HUDEP-2 (cell line): ENCODE measurements at regions not wholly inside any gene's neighbourhood (a gene's known extent, or its start where the extent isn't known, plus 50 kb on each side); places are given as distances from the start of the nearest gene placed in this dataset.
A peak's percentile ranks its signal among the peaks of the same experiment; 100 is the strongest.
"Not testable (repeated sequence)": the region's sequence is repeated elsewhere in the genome, so short reads cannot be mapped to it uniquely, and the experiment has no call there.

Experiments used
- DNase-seq, 76 experiments: peaks; one replicate each; lab custom pipeline; 2025; ENCODE audit not compliant: unreplicated experiment in 76 of 76; lab: John Stamatoyannopoulos, UW

DNA sequence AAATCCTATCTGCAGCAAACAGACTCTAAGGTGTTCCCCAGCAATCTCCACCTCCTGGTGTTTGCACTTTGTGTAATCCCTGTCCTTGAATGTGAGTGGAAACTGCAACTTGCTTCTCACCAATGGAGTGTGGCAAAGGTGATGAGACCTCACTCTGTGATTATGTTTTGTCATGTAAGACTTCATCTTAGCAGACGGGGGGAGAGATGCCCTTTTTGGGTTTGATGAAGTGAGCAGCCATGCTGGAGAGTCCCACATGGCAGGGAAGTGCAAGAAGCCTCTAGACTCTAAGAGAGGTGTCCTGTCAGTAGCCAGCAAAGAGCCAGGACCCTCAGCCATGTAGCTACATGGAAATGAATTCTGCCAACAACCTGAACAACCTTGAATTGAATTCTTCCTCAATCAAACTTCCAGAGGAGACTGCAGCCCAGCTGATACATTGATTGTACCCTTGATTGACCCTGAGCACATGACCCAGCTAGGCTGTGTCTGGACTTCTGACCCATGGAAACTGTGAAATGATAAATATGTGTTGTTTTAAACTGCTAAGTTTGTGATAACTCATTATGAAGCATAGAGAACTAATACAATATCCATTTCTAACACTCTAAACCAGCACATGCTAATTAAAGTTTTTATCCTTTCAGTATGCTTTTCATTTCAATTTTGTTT is 71.4 kb upstream of the RASGRF1 start:
- no peak for DNase-seq

DNA sequence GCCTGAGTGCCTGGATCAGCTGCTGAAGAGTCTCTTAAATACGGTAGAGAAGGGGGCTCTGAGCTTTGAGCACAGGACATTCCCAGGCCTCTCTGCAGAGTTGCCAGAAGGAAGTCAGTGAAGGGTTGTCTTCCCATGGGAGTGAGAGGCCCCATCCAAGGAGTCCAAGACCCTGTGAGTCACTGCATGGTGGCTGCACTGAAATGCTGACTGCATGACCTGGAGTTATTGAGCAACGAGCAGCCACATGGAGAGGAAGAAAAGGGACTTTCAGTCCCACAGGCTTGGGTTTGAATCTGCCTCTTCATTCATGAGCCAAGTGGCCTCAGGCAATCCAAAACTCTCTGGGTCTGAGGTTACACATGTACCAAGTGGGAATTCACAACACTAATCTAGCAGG is 69.6 kb upstream of the RASGRF1 start:
- no peak for DNase-seq

DNA sequence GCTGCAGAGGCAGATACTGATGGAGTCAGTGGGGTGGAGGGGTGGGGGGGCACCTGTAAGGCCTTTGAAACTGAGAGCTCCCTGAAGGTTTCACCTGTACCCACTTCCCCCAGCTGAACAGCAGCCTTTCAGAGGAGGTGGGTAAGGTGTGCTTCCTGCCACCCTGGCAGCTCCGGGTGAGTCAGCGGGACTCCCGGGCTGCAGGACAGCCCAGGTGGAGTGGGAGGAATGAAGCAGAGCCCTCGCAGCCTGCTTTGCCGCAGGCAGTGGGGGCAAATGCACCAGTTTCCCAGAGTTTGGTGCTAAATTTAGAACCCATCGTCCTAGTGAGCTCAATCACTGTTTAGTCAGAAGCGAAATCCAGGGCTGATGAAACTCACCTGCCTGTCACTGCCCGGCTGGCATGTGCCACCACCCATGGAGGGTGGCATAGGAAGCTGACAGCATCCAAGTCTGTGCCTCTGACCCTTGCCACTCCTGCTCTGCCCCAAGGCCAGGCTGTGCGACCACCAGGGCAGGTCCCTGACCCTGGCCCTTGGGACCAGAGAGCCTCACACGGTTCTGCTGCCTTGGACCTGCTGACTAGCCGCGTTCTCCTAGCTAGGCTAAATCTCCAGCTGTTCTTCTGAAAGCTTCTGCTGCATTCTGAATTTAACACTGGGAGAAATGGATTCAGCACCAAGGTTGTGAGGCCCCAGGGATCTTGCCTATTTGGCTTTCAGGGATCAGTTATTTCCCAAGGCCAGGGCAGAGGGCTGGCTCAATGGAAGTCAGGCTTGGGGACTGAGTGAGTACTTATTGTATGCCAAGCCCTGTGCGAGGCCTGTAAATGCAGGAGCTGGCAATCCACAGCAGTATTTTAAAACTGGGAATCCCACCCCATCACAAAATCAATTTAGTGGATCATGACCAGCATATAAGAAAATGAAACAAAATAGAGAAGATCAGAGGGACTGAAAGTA is 67.3 kb upstream of the RASGRF1 start:
- no peak for DNase-seq

DNA sequence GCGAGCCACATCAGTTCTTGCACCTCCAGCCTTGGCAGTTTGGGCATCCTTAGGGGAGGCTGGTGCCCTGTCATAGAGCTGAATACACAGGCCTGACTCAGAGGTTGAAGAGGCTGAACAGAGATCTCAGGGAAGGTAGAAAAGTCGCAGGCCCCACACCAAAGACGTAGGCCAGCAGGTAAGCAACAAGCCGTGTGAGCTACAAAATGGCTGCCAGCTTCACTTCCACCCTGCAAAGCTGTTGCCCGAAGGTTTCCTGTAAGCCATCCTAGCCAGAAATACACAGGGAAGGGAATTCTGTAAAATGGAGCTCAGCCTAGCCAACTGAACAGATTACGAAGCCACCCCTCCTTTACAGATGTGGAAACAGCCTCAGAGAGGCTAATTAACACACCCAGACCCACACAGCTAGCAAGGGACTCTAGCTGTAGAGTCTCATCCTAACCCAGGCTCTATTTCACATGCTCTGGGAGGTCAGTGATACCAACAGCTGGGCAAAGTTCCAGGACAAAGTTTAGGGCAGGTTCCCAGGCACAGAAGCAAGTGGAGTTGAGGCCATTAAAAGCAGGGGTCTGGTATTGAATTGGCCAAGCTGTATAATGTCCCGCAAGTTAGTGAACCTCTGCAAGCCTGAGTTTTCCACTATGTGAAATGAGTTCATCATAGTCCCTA is 66.3 kb upstream of the RASGRF1 start:
- peak in 1 of 76 experiments; percentile 14 for DNase-seq

DNA sequence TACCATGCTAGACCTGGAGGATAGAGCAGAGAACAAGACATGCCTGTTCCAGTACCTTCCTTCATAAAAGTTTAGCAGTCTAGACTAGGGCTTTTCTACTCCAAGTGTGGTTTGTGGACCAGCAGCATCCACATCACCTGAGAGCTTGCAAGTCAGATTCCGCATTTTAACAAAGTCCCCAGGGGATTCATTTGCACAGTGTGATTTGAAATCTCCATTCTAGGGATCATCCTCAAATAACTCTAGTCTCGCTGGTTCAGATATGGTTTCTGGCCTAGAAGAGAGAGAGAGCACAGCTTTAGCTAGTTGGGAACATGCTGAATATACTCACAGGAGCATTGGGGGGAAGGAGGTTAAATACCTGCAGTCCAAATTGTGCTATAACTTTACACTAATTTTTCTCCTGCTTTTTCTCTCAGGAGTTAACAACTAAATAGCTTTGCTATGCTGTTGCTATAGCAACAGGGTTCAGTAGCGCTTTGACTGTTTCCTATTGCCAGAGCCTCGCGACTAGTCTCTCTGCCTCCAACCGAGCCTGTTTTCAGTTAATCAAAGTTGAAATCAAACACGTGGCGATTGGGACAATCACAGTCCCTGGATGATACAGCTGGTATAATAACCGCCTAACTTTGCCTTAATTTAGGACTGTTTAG is 64.0 kb upstream of the RASGRF1 start:
- no peak for DNase-seq

DNA sequence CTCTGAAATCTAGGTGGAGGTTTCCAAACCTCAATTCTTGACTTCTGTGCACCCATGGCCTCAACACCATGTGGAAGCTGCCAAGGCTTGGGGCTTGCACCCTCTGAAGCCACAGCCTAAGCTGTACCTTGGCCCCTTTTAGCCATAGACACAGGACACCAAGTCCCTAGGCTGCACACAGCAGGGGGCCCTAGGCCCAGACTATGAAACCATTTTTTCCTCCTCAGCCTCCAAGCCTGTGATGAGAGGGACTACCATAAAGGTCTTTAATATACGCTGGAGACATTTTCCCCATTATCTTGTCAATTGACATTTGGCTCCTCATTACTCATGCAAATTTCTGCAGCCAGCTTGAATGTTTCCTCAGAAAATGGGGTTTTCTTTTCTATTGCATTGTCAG is 53.7 kb upstream of the RASGRF1 start:
- DNase-seq: not testable (repeated sequence)

DNA sequence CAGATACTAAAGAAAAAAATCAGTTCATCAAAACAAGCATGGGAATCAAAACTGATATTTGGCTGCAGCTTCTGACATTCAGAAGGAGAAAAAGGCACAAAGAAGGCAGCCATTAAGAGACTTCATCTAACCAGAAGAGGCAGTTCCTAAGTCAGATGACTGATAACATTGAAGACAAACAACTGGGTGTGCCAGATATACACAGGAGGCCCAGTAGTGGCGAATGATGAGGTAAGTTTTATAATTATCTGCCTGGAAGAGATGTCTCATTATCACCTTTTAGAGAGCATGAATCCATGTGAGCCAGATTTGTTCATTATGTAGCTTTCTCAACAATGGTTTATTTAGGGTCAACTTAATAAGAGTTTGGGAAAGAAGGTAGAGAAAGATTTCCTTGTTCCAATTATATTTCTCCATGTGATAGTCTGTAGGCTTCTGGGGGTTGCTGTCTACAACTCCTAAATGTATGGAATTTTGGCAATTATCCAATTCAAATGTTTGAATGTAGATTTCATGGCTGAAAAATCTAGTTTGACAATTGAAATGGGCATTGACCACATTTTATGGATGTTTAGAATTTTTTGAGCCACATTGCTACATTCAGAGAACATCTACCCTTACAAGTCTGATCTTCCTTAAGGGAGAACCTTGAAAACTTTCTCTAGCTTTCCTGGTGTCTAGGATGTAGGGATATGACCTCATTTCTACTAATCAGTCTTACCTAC is 50.4 kb upstream of the RASGRF1 start:
- peak in 3 of 76 experiments; percentile 0 to 8 (median 2) for DNase-seq
